Upper lobe of left lung (tissue), 4 donors: ENCODE measurements at regions not wholly inside any gene's neighbourhood (a gene's known extent, or its start where the extent isn't known, plus 50 kb on each side); places are given as distances from the start of the nearest gene placed in this dataset.

Experiments
- CTCF ChIP-seq, 6 experiments: fragments of 450-650 bp in 4 of 6; fragments of 200-600 bp in 2 of 6; sonication (generic) in 2 of 6; IDR thresholded peaks; one replicate each; pipeline ENCODE4 v1.5.1; 2016 to 2019; ENCODE audit warnings: antibody characterized with exemption in 6 of 6
- POLR2A ChIP-seq, 4 donors: fragments of 450-650 bp; IDR thresholded peaks; one replicate each; pipeline ENCODE4 v1.5.1; 2016 to 2017; ENCODE audit warnings: antibody characterized with exemption in 4 of 4, mild to moderate bottlenecking in 2 of 4

GRCh38 chr5:36443941-36444340, 142.2 kb upstream of the RANBP3L start:
- TF ChIP-seq CTCF (IDR thresholded peaks at IDR 0.05), result no peak
- no peak for TF ChIP-seq POLR2A (IDR thresholded peaks at IDR 0.05)
